Activated naive CD8-positive, alpha-beta T cell (primary cell): ENCODE measurements at regions not wholly inside any gene's neighbourhood (a gene's known extent, or its start where the extent isn't known, plus 50 kb on each side); places are given as distances from the start of the nearest gene placed in this dataset.

Experiments used
- H3K27ac Mint-ChIP-seq: one replicate; pipeline ENCODE4 v1.8.0; 2021; ENCODE audit warnings: mixed read lengths
- H3K27me3 Mint-ChIP-seq: one replicate; pipeline ENCODE4 v1.8.0; 2021; ENCODE audit warnings: mixed read lengths
- H3K36me3 Mint-ChIP-seq: one replicate; pipeline ENCODE4 v1.8.0; 2021; ENCODE audit warnings: mixed read lengths
- H3K4me1 Mint-ChIP-seq: one replicate; pipeline ENCODE4 v1.8.0; 2021; ENCODE audit warnings: low read depth, mixed read lengths
- H3K4me3 Mint-ChIP-seq: one replicate; pipeline ENCODE4 v1.8.0; 2021; ENCODE audit warnings: mild to moderate bottlenecking, mixed read lengths
- H3K9me3 Mint-ChIP-seq: one replicate; pipeline ENCODE4 v1.8.0; 2021; ENCODE audit warnings: low read depth, mixed read lengths

DNA sequence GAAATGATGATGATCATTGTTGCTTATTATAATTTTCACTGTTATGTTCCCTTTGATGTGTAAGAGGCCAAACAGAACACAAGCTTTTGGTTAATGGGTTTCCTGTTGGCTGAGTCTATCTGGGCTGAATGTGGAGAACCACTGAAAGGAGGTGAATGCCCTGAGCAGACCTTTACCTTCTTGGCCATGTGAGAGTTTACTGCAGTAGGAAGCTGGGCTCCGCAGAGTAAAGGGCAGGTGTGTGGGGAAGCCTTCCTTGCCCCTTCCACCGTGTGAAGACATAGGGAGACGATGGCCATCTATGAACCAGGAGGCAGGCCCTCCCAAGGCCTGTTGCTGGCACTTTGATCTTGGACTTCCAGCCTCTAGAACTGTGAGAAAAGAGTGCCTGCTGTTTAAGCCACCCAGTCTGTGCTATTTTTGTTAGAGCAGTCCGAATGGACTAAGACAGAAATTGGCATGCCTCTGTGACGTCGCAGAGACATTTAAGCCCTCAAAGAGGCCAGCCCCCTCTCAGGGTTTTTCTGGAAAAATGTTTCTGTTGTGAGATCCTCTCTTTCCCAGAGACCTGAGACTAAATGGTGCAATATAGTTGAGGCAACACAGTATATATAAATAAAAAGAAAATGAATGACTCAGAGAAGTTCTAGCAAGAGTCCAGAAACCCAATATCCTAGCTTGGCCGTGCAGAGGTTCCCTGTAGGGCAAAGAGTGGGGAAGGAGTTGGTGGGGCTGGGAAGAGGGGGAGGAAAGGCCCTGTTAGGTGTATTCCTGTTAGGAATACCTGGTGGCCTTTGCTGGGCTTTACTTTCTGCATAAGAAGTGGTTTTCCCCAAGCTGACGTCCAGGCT lies 121.9 kb upstream of the LGALSL start:
- Mint-ChIP-seq H3K27me3 (no peaks in the 10 kb centered on the region), H3K27ac (no peak overlapping the region), H3K4me3 (no peak overlapping the region), H3K4me1 (peaks cover 25% of the 10 kb centered on the region), H3K9me3 (no peaks in the 10 kb centered on the region), H3K36me3 (no peaks in the 10 kb centered on the region)

DNA sequence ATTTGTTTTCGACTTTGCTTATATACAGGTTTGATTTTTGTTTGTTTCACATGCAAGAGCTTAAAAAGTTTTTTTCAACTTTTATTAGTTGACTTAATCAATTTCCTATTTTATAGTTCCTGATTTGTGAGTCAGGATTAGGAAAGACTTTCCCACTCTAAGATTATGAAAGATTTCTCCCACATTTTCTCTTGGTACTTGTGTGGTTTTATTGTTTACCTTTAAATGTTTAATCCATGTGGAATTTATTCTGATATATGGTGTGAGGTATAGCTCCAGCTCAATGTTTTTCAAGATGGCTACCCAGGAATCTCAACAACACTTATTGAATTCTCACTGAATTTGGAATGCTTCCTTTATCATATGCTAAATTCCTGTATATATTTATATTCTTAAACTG lies 117.8 kb upstream of the LGALSL start:
- H3K9me3 Mint-ChIP-seq, result no peaks in the 10 kb centered on the region
- H3K27ac Mint-ChIP-seq, result no peak overlapping the region
- H3K4me1 Mint-ChIP-seq, result peaks cover 9% of the 10 kb centered on the region
- H3K27me3 Mint-ChIP-seq, result no peaks in the 10 kb centered on the region
- no peak overlapping the region for H3K4me3 Mint-ChIP-seq
- no peaks in the 10 kb centered on the region for H3K36me3 Mint-ChIP-seq

DNA sequence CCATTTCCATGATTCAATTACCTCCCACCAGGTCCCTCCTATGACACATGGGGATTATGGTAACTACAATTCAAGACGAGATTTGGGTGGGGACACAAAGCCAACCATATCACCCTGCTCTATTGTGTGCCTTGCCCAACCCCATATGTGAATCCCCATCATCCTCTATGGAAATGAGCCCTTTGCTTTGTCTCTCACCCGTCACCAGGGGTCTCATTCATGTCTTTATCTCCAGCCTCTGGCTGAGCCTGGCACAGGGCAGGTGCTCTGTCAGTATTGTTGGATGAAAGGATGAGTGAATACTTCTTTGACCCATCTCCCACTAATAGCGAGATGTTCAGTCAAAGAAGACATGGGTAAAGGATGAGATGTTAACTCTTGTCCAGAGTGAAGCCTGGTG lies 116.6 kb upstream of the LGALSL start:
- H3K4me3 Mint-ChIP-seq, result no peak overlapping the region
- no peaks in the 10 kb centered on the region for H3K36me3 Mint-ChIP-seq
- H3K27ac Mint-ChIP-seq, result no peak overlapping the region
- H3K4me1 Mint-ChIP-seq, result peaks cover 9% of the 10 kb centered on the region
- H3K27me3 Mint-ChIP-seq, result no peaks in the 10 kb centered on the region
- no peaks in the 10 kb centered on the region for H3K9me3 Mint-ChIP-seq

DNA sequence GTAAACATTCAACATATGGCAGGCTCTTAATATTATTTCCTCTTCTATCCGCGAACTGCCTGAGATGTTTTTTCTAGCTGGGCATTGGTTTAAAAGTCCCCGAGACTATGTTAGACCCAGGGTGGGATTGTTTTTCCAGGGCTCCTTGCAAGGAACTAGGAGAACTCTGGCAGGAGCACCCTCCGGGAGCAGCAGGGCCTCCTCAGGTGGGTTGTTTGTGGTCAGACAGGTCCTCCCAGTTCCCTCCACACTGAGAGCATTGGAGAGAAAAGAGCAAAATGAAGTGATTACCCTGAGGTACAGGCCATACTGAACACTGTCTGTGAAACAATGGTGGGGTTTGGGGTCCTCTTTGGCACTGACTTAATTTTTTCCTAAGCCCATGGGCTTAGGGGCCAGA lies 115.9 kb upstream of the LGALSL start:
- Mint-ChIP-seq H3K9me3 (no peaks in the 10 kb centered on the region), H3K27me3 (no peaks in the 10 kb centered on the region), H3K27ac (no peak overlapping the region), H3K36me3 (no peaks in the 10 kb centered on the region), H3K4me3 (no peak overlapping the region), H3K4me1 (peaks cover 9% of the 10 kb centered on the region)

DNA sequence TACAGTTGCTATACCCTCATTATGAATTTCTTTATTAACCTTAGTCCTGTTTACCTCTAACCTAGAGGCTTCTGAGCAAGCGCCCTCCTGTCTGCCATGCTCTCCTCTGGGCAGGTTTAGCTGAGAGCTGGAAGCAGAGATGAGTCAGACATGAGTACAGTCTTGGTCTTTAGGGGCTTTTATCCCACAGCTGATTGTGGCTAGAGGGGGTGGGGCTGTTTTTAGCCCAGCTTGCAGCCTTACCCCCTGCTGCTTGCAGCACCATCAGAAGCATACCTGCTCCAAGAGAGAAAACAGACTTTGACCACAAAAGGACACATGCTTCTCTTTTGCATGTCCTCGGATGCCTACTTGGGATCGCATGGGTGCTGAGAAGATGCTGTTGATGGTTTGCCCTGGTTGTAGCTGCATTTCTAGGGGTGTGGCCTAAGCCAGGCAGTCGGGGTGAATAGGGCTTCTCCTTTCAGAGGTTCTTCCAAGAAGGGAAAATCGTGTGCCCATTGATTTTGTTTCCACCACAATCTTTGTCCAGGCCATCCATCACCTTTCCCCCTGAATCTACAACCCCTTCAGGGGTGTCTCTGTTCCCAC lies 115.0 kb upstream of the LGALSL start:
- Mint-ChIP-seq H3K36me3 (no peaks in the 10 kb centered on the region), H3K4me3 (no peak overlapping the region), H3K9me3 (no peaks in the 10 kb centered on the region), H3K27me3 (no peaks in the 10 kb centered on the region), H3K27ac (peak overlapping the region; percentile 37), H3K4me1 (peaks cover 9% of the 10 kb centered on the region)

DNA sequence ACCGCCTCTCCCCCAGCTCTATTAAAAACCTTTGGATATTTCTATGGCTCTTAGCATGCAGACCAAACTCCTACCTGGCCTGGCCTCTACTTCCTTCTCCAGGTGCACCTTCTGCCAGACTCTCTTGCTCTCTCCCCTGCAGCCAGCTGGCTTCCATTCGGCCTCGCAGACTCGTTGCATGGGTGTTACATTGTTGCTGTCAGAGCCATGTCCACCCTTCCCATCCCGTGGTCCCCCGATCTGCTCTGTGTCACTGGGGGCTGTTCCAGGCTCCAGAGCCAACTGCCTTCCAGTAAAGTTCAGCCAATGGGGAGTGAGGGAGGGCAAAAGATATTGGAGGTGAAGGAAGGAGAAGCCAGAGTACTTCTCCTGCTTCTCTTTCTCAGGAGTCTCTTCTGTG lies 112.5 kb upstream of the LGALSL start:
- Mint-ChIP-seq H3K4me1 (peaks cover 9% of the 10 kb centered on the region), H3K9me3 (no peaks in the 10 kb centered on the region), H3K27me3 (no peaks in the 10 kb centered on the region), H3K36me3 (no peaks in the 10 kb centered on the region), H3K4me3 (no peak overlapping the region), H3K27ac (no peak overlapping the region)

DNA sequence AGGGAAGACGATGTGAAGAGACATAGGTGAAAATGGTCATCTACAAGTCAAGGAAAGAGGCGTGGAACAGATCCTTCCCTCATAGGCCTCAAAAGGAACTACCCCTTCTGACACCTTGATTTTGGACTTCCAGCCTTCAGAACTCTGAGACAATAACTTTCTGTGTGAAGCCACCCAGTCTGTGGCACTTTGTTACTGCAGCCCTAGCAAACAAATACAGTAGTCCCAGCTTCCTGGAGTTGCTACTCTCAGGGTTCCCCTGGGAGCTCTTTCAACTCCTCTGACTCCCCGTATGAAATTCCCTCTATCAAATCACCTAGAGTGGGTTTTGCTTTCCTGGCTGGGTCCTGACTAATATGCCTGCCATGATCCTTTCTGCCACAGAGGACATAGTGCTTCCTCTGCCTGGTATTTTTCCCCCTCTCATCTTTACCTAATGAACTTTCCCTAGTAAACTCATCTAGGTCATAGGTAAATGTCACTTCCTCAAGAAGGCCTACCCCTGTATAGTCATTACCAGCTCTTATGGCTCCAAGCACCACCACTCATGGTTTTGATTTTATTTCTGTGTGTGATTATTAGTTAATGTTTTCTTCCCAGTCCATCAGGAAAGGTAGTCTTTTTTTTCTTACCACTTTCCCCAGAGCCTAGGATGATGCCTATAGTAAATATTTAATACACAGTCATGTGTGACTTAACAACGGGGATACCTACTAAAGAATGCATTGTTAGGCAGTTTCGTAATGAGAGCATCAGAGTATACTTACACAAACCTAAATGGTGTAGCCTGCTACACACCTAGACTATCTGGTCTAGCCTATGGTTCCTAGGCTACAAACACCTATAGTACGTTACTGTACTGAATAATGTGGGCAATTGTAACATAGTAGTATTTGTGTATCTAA lies 111.5 kb upstream of the LGALSL start:
- H3K4me1 Mint-ChIP-seq, result peaks cover 9% of the 10 kb centered on the region
- H3K4me3 Mint-ChIP-seq, result no peak overlapping the region
- no peak overlapping the region for H3K27ac Mint-ChIP-seq
- H3K9me3 Mint-ChIP-seq, result no peaks in the 10 kb centered on the region
- peaks cover 3% of the 10 kb centered on the region for H3K27me3 Mint-ChIP-seq
- no peaks in the 10 kb centered on the region for H3K36me3 Mint-ChIP-seq

DNA sequence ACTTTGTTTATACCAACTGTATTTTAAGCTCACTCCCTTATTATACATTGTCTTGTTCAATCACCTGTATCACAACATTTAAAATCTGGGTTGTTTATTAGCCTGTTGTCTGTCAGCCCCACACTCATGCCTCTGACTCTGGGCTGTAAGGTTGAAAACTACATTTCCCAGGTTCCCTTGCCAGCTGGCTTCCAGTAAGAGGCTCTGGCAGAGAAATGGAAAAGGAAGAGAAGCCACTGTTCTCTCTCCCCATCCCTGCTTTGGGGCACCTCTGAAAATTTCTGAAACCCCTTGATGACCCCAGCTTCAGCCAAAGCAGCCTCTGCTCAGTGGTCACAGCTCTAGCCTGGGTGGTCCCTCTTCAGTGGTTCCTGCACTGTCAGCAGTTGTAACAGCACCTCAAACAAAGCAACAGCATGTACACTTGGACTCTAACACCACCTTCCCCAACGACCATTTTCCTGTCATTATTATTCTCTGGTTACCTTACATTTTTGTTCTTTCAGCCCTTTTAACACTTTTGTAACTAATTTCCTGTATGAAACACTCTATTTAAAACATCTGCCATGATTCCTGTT lies 108.9 kb upstream of the LGALSL start:
- H3K36me3 Mint-ChIP-seq, result no peaks in the 10 kb centered on the region
- H3K9me3 Mint-ChIP-seq, result no peaks in the 10 kb centered on the region
- no peaks in the 10 kb centered on the region for H3K4me1 Mint-ChIP-seq
- no peak overlapping the region for H3K4me3 Mint-ChIP-seq
- peaks cover 3% of the 10 kb centered on the region for H3K27me3 Mint-ChIP-seq
- H3K27ac Mint-ChIP-seq, result no peak overlapping the region

DNA sequence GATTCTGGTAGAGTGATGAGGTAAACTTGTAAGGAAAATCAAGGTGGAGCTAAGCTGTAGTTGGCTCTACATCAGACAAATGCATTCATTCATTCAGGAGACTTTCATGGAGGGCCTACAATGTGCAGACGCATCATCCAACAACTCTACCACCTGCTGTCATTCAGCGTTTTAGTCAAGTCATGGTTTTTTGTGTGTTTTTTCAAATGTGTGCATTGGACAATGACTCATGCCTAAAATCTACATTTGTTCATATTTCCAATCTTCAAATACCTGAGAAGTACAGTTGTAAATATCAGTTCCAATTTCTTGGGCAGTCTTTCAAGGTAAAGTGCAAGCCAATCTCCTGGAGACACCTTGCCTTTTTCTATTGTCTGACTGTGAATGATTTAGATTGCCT lies 108.0 kb upstream of the LGALSL start:
- H3K36me3 Mint-ChIP-seq, result no peaks in the 10 kb centered on the region
- no peak overlapping the region for H3K27ac Mint-ChIP-seq
- no peak overlapping the region for H3K4me3 Mint-ChIP-seq
- H3K9me3 Mint-ChIP-seq, result no peaks in the 10 kb centered on the region
- peaks cover 3% of the 10 kb centered on the region for H3K27me3 Mint-ChIP-seq
- no peaks in the 10 kb centered on the region for H3K4me1 Mint-ChIP-seq

DNA sequence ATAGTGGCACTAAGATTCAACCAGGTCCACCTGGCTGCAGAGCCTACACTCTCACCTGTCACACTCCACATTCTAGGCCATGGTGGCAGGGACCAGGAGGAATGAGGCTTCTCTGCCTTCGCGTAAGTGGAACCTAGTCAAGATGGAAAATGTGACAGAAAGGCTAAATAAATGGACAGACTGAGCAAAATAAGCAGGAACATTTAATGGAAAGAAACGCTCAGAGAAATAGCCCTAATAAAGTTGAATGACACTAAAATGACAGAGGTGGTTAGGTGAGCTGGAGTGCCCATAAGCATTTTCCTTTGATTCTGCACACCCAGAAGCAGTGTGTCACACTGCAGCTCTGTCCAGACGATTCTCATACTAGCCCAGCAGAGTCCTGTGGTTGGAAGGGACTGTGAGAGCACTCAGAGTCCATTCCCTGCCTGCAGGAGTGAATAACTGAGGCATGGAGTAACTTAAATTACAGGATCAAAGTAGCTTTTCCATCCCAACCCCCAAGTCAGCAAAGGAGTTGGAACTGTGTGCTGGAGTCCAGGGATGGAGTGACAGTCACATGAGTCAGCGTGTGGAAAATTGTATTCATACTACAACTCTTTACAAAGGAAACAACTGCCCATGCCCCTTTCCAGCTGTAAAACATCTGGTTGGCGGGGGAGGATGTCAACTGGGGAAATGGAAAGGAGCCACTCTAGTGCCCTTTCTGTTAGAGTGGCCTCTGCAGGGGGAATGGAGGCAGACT lies 105.4 kb upstream of the LGALSL start:
- H3K27ac Mint-ChIP-seq, result no peak overlapping the region
- H3K27me3 Mint-ChIP-seq, result peaks cover 3% of the 10 kb centered on the region
- H3K36me3 Mint-ChIP-seq, result no peaks in the 10 kb centered on the region
- no peak overlapping the region for H3K4me3 Mint-ChIP-seq
- H3K9me3 Mint-ChIP-seq, result peaks cover 4% of the 10 kb centered on the region
- no peaks in the 10 kb centered on the region for H3K4me1 Mint-ChIP-seq

DNA sequence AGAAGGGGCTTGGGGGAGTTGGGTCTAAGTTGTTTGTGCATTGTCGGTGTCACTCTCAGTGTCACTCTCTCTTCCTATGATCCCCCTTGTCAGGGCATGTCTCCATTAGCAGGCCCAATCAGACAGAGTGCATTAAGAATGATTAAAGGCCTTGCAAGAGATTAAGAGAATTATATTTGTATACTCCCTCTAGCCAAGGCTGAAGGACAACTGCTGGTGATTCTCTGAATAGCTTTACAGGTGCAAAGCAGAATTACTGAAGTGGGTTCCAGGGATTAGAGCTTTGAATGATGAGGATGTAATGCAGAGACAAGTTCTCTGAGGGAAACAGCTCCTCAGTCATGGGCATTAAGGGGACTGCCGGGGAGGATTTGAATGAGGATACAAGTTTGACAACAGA lies 104.8 kb upstream of the LGALSL start:
- H3K9me3 Mint-ChIP-seq, result peaks cover 4% of the 10 kb centered on the region
- no peak overlapping the region for H3K27ac Mint-ChIP-seq
- H3K4me3 Mint-ChIP-seq, result no peak overlapping the region
- no peaks in the 10 kb centered on the region for H3K36me3 Mint-ChIP-seq
- H3K27me3 Mint-ChIP-seq, result peaks cover 3% of the 10 kb centered on the region
- H3K4me1 Mint-ChIP-seq, result no peaks in the 10 kb centered on the region

DNA sequence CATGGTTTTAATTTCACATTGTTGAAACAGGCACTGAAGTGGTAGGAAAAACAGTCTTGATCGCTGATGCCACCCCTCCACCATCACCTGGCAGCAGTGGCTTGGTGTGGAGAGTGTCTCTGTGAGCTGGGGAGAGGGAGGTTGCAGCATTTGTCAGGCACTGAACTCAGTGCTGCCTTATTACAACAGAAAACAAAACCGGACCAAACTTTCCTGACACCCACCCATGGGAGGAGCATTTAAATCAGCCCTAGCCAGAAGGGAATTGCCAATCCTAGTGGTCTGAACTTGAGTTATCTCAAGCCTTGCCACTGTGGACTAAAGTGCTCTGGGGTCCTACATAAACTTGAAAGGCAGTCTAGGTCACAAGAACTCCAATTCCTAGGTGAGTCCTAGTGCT lies 103.0 kb upstream of the LGALSL start:
- no peaks in the 10 kb centered on the region for H3K4me1 Mint-ChIP-seq
- H3K27me3 Mint-ChIP-seq, result peaks cover 6% of the 10 kb centered on the region
- no peak overlapping the region for H3K27ac Mint-ChIP-seq
- peaks cover 4% of the 10 kb centered on the region for H3K9me3 Mint-ChIP-seq
- H3K4me3 Mint-ChIP-seq, result no peak overlapping the region
- no peaks in the 10 kb centered on the region for H3K36me3 Mint-ChIP-seq

DNA sequence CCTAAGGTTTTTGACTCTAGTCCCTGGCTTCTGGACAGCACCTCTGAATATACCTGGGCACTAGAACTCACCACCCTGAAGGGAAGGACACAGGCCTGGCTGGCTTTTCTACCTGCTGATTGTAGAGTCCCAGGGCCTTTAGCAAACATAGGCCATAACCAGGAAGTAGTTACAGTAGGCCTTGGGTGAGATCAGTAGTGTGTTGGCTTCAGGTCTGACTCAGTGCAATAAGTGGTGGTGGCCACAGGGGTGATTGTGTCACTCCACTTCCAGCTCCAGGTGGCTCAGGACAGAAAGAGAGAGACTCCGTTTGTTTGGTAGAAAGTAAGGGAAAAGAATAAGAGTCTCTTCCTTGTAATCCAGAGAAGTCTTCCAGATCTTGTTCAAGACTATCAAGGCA lies 101.7 kb upstream of the LGALSL start:
- H3K27ac Mint-ChIP-seq, result no peak overlapping the region
- H3K4me1 Mint-ChIP-seq, result peaks cover 2% of the 10 kb centered on the region
- peaks cover 10% of the 10 kb centered on the region for H3K27me3 Mint-ChIP-seq
- H3K4me3 Mint-ChIP-seq, result no peak overlapping the region
- peaks cover 4% of the 10 kb centered on the region for H3K9me3 Mint-ChIP-seq
- H3K36me3 Mint-ChIP-seq, result no peaks in the 10 kb centered on the region

DNA sequence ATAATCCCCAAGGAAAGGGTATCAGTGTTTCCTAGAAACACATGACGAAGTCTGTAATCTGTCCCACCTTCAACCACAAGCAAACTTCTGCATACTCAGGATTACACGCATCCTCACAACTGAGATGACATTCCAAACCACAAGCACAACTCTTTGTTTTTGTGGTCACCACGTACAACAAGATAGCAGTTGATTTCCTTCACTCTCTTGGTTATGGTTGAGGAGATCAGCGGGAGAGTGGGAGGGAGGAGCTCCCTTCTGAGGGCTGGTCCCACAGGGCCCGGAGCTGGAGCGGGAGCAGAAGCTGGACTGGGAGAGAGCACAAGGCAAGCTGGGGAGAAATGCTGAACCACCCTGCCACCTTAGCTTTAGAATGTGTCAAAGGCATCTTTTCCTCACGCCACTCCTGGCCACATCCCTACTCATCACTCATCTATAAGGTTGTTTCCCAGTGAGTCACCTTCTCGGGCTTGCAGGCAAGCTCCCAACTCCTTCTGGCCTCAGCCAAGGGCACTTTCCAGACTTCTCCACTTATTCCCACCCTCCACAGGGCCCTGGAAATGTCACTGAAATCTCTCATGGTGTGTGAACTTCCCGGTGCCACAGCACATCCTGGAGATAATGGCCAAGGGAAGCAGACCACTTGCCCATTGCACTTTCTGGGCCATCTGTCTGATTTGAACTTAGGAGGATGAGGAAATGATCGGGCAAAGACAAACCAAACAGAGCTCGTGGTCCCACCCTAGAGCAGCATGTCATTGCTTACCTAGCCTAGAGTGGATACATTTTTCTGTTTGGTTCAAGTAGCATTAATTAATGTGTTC lies 98.9 kb upstream of the LGALSL start:
- Mint-ChIP-seq H3K4me3 (no peak overlapping the region), H3K27ac (no peak overlapping the region), H3K36me3 (no peaks in the 10 kb centered on the region), H3K9me3 (peaks cover 4% of the 10 kb centered on the region), H3K27me3 (peaks cover 13% of the 10 kb centered on the region), H3K4me1 (peaks cover 5% of the 10 kb centered on the region)
